IMR-90 (cell line): ENCODE measurements at regions not wholly inside any gene's neighbourhood (a gene's known extent, or its start where the extent isn't known, plus 50 kb on each side); places are given as distances from the start of the nearest gene placed in this dataset.

ENCODE experiments used
- ATAC-seq: fragments of 200-7000 bp; cut with Tn5 transposase; 2 replicates; pipeline ENCODE4 v1.9.1; 2020; ENCODE audit warnings: low read depth, mild to moderate bottlenecking, moderate library complexity
- BruUV-seq: library from RNA; stranded (reverse); fragments of 400-500 nt; replicated peaks from 2 replicates; lab custom pipeline; 2021; lab: Mats Ljungman, UMichigan
- CTCF ChIA-PET: fragments of 300-600 bp; formaldehyde crosslinking; extraction: SDS; loops from one replicate; lab custom pipeline; 2021; ENCODE audit warnings: antibody characterized with exemption; lab: Yijun Ruan, JAX
- POLR2A ChIA-PET: fragments of 300-600 bp; sonication (Branson Sonifier 250); formaldehyde crosslinking; loops from one replicate; lab custom pipeline; 2022; ENCODE audit warnings: antibody characterized with exemption; ENCODE audit not compliant: unreplicated experiment; lab: Charles Lee
- DNase-seq: peaks from one replicate; pipeline ENCODE4 v3.0.0; 2013
- H2AFZ ChIP-seq: replicated peaks from 2 replicates; pipeline ENCODE3; 2013; ENCODE audit warnings: low read length, mild to moderate bottlenecking; ENCODE audit not compliant: poor library complexity
- H2AK5ac ChIP-seq: 2 replicates; pipeline ENCODE4 v1.6.1; 2013; ENCODE audit warnings: low read depth, low read length, inconsistent platforms
- H2AK9ac ChIP-seq: replicated peaks from 2 replicates; pipeline ENCODE3; 2013; ENCODE audit warnings: mild to moderate bottlenecking, low read depth, low read length, moderate library complexity; ENCODE audit not compliant: poor library complexity
- H2BK120ac ChIP-seq: 2 replicates; pipeline ENCODE4 v1.6.1; 2013; ENCODE audit warnings: low read depth, low read length, inconsistent platforms
- H2BK15ac ChIP-seq: 3 replicates; pipeline ENCODE4 v1.6.1; 2013; ENCODE audit warnings: low read depth, low read length, inconsistent platforms
- H2BK20ac ChIP-seq: 2 replicates; pipeline ENCODE4 v1.6.1; 2013; ENCODE audit warnings: low read depth, mild to moderate bottlenecking, inconsistent platforms, low read length, moderate library complexity
- H2BK5ac ChIP-seq: 2 replicates; pipeline ENCODE4 v1.6.1; 2013; ENCODE audit warnings: mild to moderate bottlenecking, low read depth, low read length, inconsistent platforms; ENCODE audit not compliant: poor library complexity, severe bottlenecking
- H3K14ac ChIP-seq: replicated peaks from 2 replicates; pipeline ENCODE4 v1.6.1; 2013; ENCODE audit warnings: low read depth, low read length, inconsistent platforms
- H3K18ac ChIP-seq: 2 replicates; pipeline ENCODE4 v1.6.1; 2013; ENCODE audit warnings: low read depth, low read length, control low read depth
- H3K23ac ChIP-seq: 2 replicates; pipeline ENCODE4 v1.6.1; 2013; ENCODE audit warnings: low read depth, low read length, inconsistent platforms
- H3K27ac ChIP-seq: 2 replicates; pipeline ENCODE4 v1.5.1; 2013; ENCODE audit warnings: mild to moderate bottlenecking, control low read depth, low read length; ENCODE audit not compliant: insufficient read depth
- H3K27me3 ChIP-seq: 2 replicates; pipeline ENCODE4 v1.6.1; 2013; ENCODE audit warnings: low read length; ENCODE audit not compliant: control insufficient read depth, insufficient read depth
- H3K36me3 ChIP-seq: 2 replicates; pipeline ENCODE4 v1.6.1; 2013; ENCODE audit warnings: low read length, mixed read lengths; ENCODE audit not compliant: control insufficient read depth, insufficient read depth
- H3K4ac ChIP-seq: 2 replicates; pipeline ENCODE4 v1.6.1; 2013; ENCODE audit warnings: low read depth, low read length, inconsistent platforms
- H3K4me1 ChIP-seq: 2 replicates; pipeline ENCODE4 v1.6.1; 2013; ENCODE audit warnings: low read length, mixed read lengths; ENCODE audit not compliant: control insufficient read depth, insufficient read depth
- H3K4me2 ChIP-seq: 2 replicates; pipeline ENCODE4 v1.6.1; 2013; ENCODE audit warnings: low read depth, mild to moderate bottlenecking, control low read depth, low read length, moderate library complexity
- H3K4me3 ChIP-seq: 2 replicates; pipeline ENCODE4 v1.5.1; 2013; ENCODE audit warnings: low read depth, mild to moderate bottlenecking, control low read depth, low read length, moderate library complexity; ENCODE audit not compliant: insufficient read depth
- H3K56ac ChIP-seq: 2 replicates; pipeline ENCODE4 v1.6.1; 2013; ENCODE audit warnings: low read length, inconsistent platforms; ENCODE audit not compliant: insufficient read depth; ENCODE audit errors: extremely low read depth
- H3K79me1 ChIP-seq, 2 experiments: 2 replicates each; pipeline ENCODE4 v1.6.1; 2013; ENCODE audit warnings: low read length in 2 of 2, inconsistent platforms in 1 of 2, low read depth in 1 of 2
- H3K9ac ChIP-seq: 2 replicates; pipeline ENCODE4 v1.6.1; 2013; ENCODE audit warnings: low read depth, low read length, control low read depth
- H3K9me1 ChIP-seq: 2 replicates; pipeline ENCODE4 v1.6.1; 2013; ENCODE audit warnings: low read length, inconsistent platforms; ENCODE audit not compliant: insufficient read depth
- H3K9me3 ChIP-seq: 2 replicates; pipeline ENCODE4 v1.6.1; 2013; ENCODE audit warnings: low read length; ENCODE audit not compliant: control insufficient read depth, insufficient read depth
- H4K20me1 ChIP-seq: 2 replicates; pipeline ENCODE4 v1.6.1; 2013; ENCODE audit warnings: low read length, inconsistent platforms; ENCODE audit not compliant: insufficient read depth
- H4K5ac ChIP-seq: 2 replicates; pipeline ENCODE4 v1.6.1; 2013; ENCODE audit warnings: mild to moderate bottlenecking, low read depth, low read length, control low read depth
- H4K8ac ChIP-seq, 2 experiments: 2 replicates each; pipeline ENCODE4 v1.6.1; 2013; ENCODE audit warnings: low read depth in 2 of 2, low read length in 2 of 2, control low read depth in 1 of 2, inconsistent platforms in 1 of 2
- H4K91ac ChIP-seq: 2 replicates; pipeline ENCODE4 v1.6.1; 2013; ENCODE audit warnings: low read depth, low read length, inconsistent platforms; ENCODE audit not compliant: insufficient read depth
- BHLHE40 ChIP-seq: fragments of 150-350 bp; IDR thresholded peaks from 2 replicates; pipeline ENCODE4 v1.6.1; 2016; ENCODE audit warnings: mild to moderate bottlenecking, low read depth, low read length
- CEBPB ChIP-seq: IDR thresholded peaks from 2 replicates; pipeline ENCODE4 v1.6.1; 2012; ENCODE audit warnings: low read depth, low read length, improper control_type of control experiment
- CHD1 ChIP-seq: IDR thresholded peaks from 2 replicates; pipeline ENCODE4 v1.6.1; 2012; ENCODE audit warnings: low read depth, low read length, improper control_type of control experiment
- FOS ChIP-seq: fragments of 150-350 bp; IDR thresholded peaks from 2 replicates; pipeline ENCODE4 v1.6.1; 2016; ENCODE audit warnings: low read depth, low read length
- MAFK ChIP-seq: IDR thresholded peaks from 2 replicates; pipeline ENCODE4 v1.6.1; 2012; ENCODE audit warnings: low read depth, low read length, improper control_type of control experiment
- MXI1 ChIP-seq: IDR thresholded peaks from 2 replicates; pipeline ENCODE4 v1.6.1; 2012; ENCODE audit warnings: low read depth, mild to moderate bottlenecking, low read length, moderate library complexity, borderline replicate concordance
- NFE2L2 ChIP-seq: fragments of 150-350 bp; IDR thresholded peaks from 2 replicates; pipeline ENCODE4 v1.6.1; 2016; ENCODE audit warnings: low read depth, mild to moderate bottlenecking, low read length
- POLR2A ChIP-seq: IDR thresholded peaks from 2 replicates; pipeline ENCODE4 v1.6.1; 2012; ENCODE audit warnings: mild to moderate bottlenecking, low read depth, low read length
- RAD21 ChIP-seq: IDR thresholded peaks from 2 replicates; pipeline ENCODE4 v1.6.1; 2012; ENCODE audit warnings: low read length, improper control_type of control experiment
- SMC3 ChIP-seq: fragments of 150-350 bp; IDR thresholded peaks from 2 replicates; pipeline ENCODE4 v1.6.1; 2016; ENCODE audit warnings: low read depth, mild to moderate bottlenecking, antibody characterized with exemption, low read length, moderate library complexity
- WGBS, 2 experiments: methylation state at CpG; one replicate each; pipeline versions ENCODE4 v1.1.5 to v1.1.7; 2013; ENCODE audit warnings: missing lambda C conversion rate in 2 of 2; ENCODE audit not compliant: insufficient read length in 1 of 2; ENCODE audit errors: extremely low coverage in 2 of 2; 5-methylcytosine and 5-hydroxymethylcytosine counted together
- dilution Hi-C: fragments of 300-500 bp; cut with HindIII; formaldehyde crosslinking; loops from one replicate; pipeline ENCODE4 v1.14.3; 2018; ENCODE audit warnings: low sequenced_read_pairs; ENCODE audit not compliant: unreplicated experiment
- in situ Hi-C: fragments of 300-500 bp; cut with MboI; formaldehyde crosslinking; loops from 3 replicates; pipeline ENCODE4 v1.14.3; 2019; ENCODE audit warnings: low sequenced_read_pairs, inconsistent platforms, mixed read lengths
- intact Hi-C: fragments of 100-400 bp; cut with micrococcal nuclease; formaldehyde crosslinking; loops from 2 replicates; pipeline ENCODE4 v1.10.0; 2022

DNA sequence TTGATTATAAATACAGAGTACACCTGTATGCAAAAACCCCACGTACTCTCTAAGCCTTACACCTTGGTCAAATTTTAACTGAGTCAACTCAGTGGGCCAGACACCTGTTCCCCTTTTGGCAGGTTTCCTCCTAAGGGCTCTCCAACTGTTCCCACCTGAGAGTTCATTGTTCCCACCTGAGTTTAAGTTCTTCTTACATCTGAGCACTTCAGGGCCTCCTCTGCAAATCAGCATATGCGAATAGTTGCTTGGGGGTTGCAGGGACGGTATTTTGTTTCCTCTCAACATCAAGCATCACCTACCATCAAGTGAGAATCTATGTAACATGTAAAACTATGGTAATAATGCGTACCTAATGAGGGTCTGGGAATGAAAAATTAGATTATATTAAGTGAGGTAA is 300.0 kb downstream of the PIK3R1 start:
- dilution Hi-C loops, result no loop called here
- ChIA-PET CTCF (no interaction called here), POLR2A (no interaction called here)
- Histone ChIP-seq H3K9me1 (no peaks in the 10 kb centered on the region), H2AK9ac (no peak overlapping the region), H3K4ac (no peak overlapping the region), H2BK5ac (no peak overlapping the region), H3K27me3 (no peaks in the 10 kb centered on the region), H3K27ac (no peak overlapping the region), H3K79me1 (no peaks in the 10 kb centered on the region), H4K8ac (no peak overlapping the region), H3K4me3 (no peak overlapping the region), H3K4me1 (no peaks in the 10 kb centered on the region), H4K5ac (no peak overlapping the region), H3K9ac (no peak overlapping the region), H2BK15ac (no peak overlapping the region), H3K36me3 (no peaks in the 10 kb centered on the region), H3K9me3 (no peaks in the 10 kb centered on the region), H2AFZ (no peak overlapping the region), H3K23ac (no peak overlapping the region), H3K14ac (no peak overlapping the region), H2BK20ac (no peak overlapping the region), H4K20me1 (no peaks in the 10 kb centered on the region), H2BK120ac (no peak overlapping the region), H2AK5ac (no peak overlapping the region), H3K4me2 (no peak overlapping the region), H3K56ac (no peak overlapping the region), H3K18ac (no peak overlapping the region), H4K91ac (no peak overlapping the region)
- intact Hi-C loops, result no loop called here
- no peak for ATAC-seq
- BruUV-seq, result no TSS peak
- in situ Hi-C loops, result no loop called here
- no peak for DNase-seq
- TF ChIP-seq BHLHE40 (no peak), MXI1 (no peak), FOS (no peak), CEBPB (no peak), SMC3 (no peak), RAD21 (no peak), POLR2A (no peak), MAFK (no peak), NFE2L2 (no peak), CHD1 (no peak)
- no CpG with 5 or more reads among the region's 4 CpGs for WGBS, 2 experiments
